Lower leg skin (tissue), 4 donors: ENCODE measurements at regions not wholly inside any gene's neighbourhood (a gene's known extent, or its start where the extent isn't known, plus 50 kb on each side); places are given as distances from the start of the nearest gene placed in this dataset.
"Not testable (repeated sequence)": the region's sequence is repeated elsewhere in the genome, so short reads cannot be mapped to it uniquely, and the experiment has no call there.

Experiments
- DNase-seq, 2 donors: peaks; one replicate each; pipeline ENCODE4 v3.0.0-alpha.2; 2019; ENCODE audit warnings: low spot score in 2 of 2
- H3K4me3 ChIP-seq: fragments of 200-600 bp; sonication (generic); 2 replicates; pipeline ENCODE4 v1.5.1; 2017; ENCODE audit warnings: mild to moderate bottlenecking, low read depth; ENCODE audit not compliant: poor library complexity, severe bottlenecking
- POLR2A ChIP-seq, 2 donors: fragments of 450-650 bp; IDR thresholded peaks; one replicate each; pipeline ENCODE4 v1.6.1; 2016 to 2017; ENCODE audit warnings: antibody characterized with exemption in 2 of 2, mild to moderate bottlenecking in 1 of 2, moderate library complexity in 1 of 2
- WGBS, 2 donors: methylation state at CpG; one replicate each; pipeline ENCODE4 v1.1.5; 2018; 5-methylcytosine and 5-hydroxymethylcytosine counted together
- intact Hi-C: fragments of 100-400 bp; cut with DNase I; formaldehyde crosslinking; loops from one replicate; pipeline ENCODE4 v1.15.0; 2023; ENCODE audit warnings: low total_unique reads
- TF ChIP-seq, protein P1 (sequence below), 3 donors: fragments of 450-650 bp; IDR thresholded peaks; one replicate each; pipeline ENCODE4 v1.5.1; 2016; ENCODE audit warnings: antibody characterized with exemption in 3 of 3, mild to moderate bottlenecking in 3 of 3, moderate library complexity in 2 of 3

DNA sequence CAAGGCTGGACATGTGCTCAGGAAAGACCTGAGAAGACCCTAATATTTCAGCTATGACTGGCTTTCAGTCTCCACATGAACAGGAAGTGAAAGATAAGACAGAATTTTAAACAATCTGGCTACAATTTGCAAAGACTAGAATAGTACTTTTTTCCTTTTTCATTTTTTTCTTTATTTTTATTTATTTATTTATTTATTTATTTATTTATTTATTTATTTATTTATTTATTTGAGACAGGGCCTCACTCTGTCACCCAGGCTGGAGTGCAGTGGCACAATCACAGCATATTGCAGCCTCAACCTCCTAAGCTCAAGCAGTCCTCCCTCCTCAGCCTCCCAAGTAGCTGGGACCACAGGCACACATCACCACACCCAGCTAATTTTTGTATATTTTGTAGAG, 61.1 kb upstream of the PHF6 start:
- intact Hi-C loops, H3K4me3 ChIP-seq, DNase-seq: not testable (repeated sequence)

DNA sequence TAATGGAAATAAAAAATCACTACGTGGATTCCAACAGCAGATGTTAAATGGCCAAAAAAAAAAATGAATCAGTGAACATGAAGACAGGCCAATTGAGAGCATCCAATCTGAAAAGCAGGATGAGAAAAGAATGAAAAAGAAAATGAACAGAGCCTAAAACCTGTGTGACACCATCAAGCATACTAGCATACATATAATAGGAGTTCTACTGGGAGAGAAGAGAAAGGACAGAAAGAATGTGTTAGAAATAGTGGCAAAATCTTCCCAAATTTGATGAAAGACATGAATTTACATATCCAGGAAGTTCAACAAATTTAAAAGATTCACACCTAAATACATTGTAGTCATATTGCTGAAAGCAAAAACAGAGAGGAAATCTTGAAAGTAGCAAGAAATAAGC, 59.7 kb upstream of the PHF6 start:
- no peak overlapping the region for H3K4me3 ChIP-seq
- TF ChIP-seq, protein P1, sequence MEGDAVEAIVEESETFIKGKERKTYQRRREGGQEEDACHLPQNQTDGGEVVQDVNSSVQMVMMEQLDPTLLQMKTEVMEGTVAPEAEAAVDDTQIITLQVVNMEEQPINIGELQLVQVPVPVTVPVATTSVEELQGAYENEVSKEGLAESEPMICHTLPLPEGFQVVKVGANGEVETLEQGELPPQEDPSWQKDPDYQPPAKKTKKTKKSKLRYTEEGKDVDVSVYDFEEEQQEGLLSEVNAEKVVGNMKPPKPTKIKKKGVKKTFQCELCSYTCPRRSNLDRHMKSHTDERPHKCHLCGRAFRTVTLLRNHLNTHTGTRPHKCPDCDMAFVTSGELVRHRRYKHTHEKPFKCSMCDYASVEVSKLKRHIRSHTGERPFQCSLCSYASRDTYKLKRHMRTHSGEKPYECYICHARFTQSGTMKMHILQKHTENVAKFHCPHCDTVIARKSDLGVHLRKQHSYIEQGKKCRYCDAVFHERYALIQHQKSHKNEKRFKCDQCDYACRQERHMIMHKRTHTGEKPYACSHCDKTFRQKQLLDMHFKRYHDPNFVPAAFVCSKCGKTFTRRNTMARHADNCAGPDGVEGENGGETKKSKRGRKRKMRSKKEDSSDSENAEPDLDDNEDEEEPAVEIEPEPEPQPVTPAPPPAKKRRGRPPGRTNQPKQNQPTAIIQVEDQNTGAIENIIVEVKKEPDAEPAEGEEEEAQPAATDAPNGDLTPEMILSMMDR (IDR thresholded peaks at IDR 0.05) = no peak
- no peak for TF ChIP-seq POLR2A (IDR thresholded peaks at IDR 0.05)
- intact Hi-C loops = no loop called here
- 78 to 85% methylated on average over 1 of the region's 1 CpG for WGBS, 2 donors
- DNase-seq = no peak

DNA sequence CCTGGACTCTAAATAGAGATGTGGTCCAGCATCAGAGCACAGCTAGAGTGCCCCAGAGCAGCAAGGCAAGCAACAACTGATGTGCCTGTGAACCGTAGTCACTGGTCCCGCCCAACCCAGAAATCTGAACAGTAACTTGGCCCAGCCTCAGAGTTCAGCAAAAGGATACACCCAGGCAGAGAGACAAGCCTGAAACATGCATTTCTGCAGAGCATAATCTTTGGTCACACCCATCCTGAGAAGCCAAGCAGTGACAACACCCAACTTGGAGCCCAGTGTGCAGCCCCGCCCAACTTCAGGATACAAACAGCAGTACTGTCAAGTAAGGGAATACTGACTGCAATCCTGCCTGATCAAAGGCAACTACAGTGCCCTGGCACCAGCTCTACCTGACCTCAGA, 57.2 kb upstream of the PHF6 start:
- no peak for TF ChIP-seq POLR2A (IDR thresholded peaks at IDR 0.05)
- TF ChIP-seq, protein P1 (IDR thresholded peaks at IDR 0.05) = no peak
- H3K4me3 ChIP-seq = no peak overlapping the region
- intact Hi-C loops = no loop called here
- DNase-seq = peak in 1 of 2 donors; percentile 15
- WGBS, 2 donors = 24 to 53% methylated on average over 3 of the region's 3 CpGs
